ENCODE measurements at regions not wholly inside any gene's neighbourhood (a gene's known extent, or its start where the extent isn't known, plus 50 kb on each side); places are given as distances from the start of the nearest gene placed in this dataset.

DNA sequence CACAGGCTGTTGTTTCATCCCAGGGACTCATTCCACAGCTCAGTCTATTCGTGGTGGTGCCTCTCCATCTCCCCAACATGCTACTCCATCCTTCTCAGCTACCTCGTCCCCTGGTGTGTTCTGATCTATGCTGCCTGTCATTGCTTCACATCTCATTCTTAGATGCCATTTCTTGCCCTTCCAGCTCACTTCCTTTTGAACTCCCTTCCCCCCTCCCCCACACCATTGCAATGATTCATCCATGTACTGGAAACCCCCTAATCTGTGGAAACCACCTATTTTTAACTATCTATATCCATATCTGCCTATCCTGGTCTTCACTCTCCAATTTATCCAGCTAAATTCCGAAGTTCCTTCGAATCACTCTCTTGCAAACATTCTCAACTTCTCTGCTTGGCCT lies 65.7 kb upstream of the PARD3B start:
- Histone ChIP-seq H3K4me3 (ENCODE audit: control insufficient read depth in 2 of 3, extremely low read depth in 1 of 3, insufficient read depth in 2 of 3, low read depth in 1 of 3, low read length in 3 of 3) (no peak overlapping the region), H3K27ac (ENCODE audit: control insufficient read depth, insufficient read depth, low read length) (peak overlapping the region; percentile 52), H4K20me1 (ENCODE audit: control insufficient read depth, extremely low read depth, insufficient read depth, low read length) (no peaks in the 10 kb centered on the region), H3K79me2 (ENCODE audit: control insufficient read depth, insufficient read depth, low read length) (no peaks in the 10 kb centered on the region), H2AFZ (ENCODE audit: control insufficient read depth, low read length) (peak overlapping the region; percentile 31), H3K27me3 (ENCODE audit: control insufficient read depth, extremely low read depth, insufficient read depth, low read length) (no peaks in the 10 kb centered on the region), H3K9me1 (ENCODE audit: control insufficient read depth, extremely low read depth, insufficient read depth, low read length) (no peaks in the 10 kb centered on the region), H3K4me1 (ENCODE audit: control insufficient read depth, extremely low read depth, insufficient read depth, low read length) (peaks cover 32% of the 10 kb centered on the region), H3K4me2 (ENCODE audit: control insufficient read depth, extremely low read depth, insufficient read depth, low read depth, low read length) (peak overlapping the region; percentile 18), H3K36me3 (ENCODE audit: control insufficient read depth in 2 of 2, extremely low read depth in 1 of 2, insufficient read depth in 2 of 2, low read length in 2 of 2) (no peaks in the 10 kb centered on the region), H3K9me3 (ENCODE audit: control insufficient read depth, low read depth, low read length) (no peaks in the 10 kb centered on the region), H3K9ac (ENCODE audit: control insufficient read depth, extremely low read depth, insufficient read depth, low read length) (no peak overlapping the region)
- TF ChIP-seq CTCF (optimal IDR thresholded peaks at IDR 0.05 in 1 of 3, IDR thresholded peaks at IDR 0.05 in 1 of 3, conservative IDR thresholded peaks at IDR 0.05 in 1 of 3; ENCODE audit: extremely low read depth in 1 of 3, insufficient read depth in 2 of 3, low read length in 3 of 3) (no peak), EZH2 (IDR thresholded peaks at IDR 0.05; ENCODE audit: low read length) (no peak)
- FAIRE-seq (no peak), DNase-seq (ENCODE audit: low read depth, low spot score) (no peak)
- dilution Hi-C loops (cut with MboI; ENCODE audit: extremely low pct_ligation_motif_present, low sequenced_read_pairs): no loop called here

- no peaks in the 10 kb centered on the region for H3K36me3 ChIP-seq (ENCODE audit: control insufficient read depth in 2 of 2, extremely low read depth in 1 of 2, insufficient read depth in 2 of 2, low read length in 2 of 2)
- no peaks in the 10 kb centered on the region for H3K27me3 ChIP-seq (ENCODE audit: control insufficient read depth, extremely low read depth, insufficient read depth, low read length)
- H3K79me2 ChIP-seq (ENCODE audit: control insufficient read depth, insufficient read depth, low read length): no peaks in the 10 kb centered on the region
- dilution Hi-C loops (cut with MboI; ENCODE audit: extremely low pct_ligation_motif_present, low sequenced_read_pairs): no loop called here
- no peaks in the 10 kb centered on the region for H3K9me3 ChIP-seq (ENCODE audit: control insufficient read depth, low read depth, low read length)
- H3K9me1 ChIP-seq (ENCODE audit: control insufficient read depth, extremely low read depth, insufficient read depth, low read length): no peaks in the 10 kb centered on the region
- no peak overlapping the region for H3K4me2 ChIP-seq (ENCODE audit: control insufficient read depth, extremely low read depth, insufficient read depth, low read depth, low read length)
- H4K20me1 ChIP-seq (ENCODE audit: control insufficient read depth, extremely low read depth, insufficient read depth, low read length): no peaks in the 10 kb centered on the region
- H3K27ac ChIP-seq (ENCODE audit: control insufficient read depth, insufficient read depth, low read length): no peak overlapping the region
- H3K9ac ChIP-seq (ENCODE audit: control insufficient read depth, extremely low read depth, insufficient read depth, low read length): no peak overlapping the region
- DNase-seq (ENCODE audit: low read depth, low spot score) (no peak), FAIRE-seq (no peak)
- peaks cover 33% of the 10 kb centered on the region for H3K4me1 ChIP-seq (ENCODE audit: control insufficient read depth, extremely low read depth, insufficient read depth, low read length)
- TF ChIP-seq CTCF (optimal IDR thresholded peaks at IDR 0.05 in 1 of 3, IDR thresholded peaks at IDR 0.05 in 1 of 3, conservative IDR thresholded peaks at IDR 0.05 in 1 of 3; ENCODE audit: extremely low read depth in 1 of 3, insufficient read depth in 2 of 3, low read length in 3 of 3): no peak
- no peak for TF ChIP-seq EZH2 (IDR thresholded peaks at IDR 0.05; ENCODE audit: low read length)
- H2AFZ ChIP-seq (ENCODE audit: control insufficient read depth, low read length): no peak overlapping the region
- no peak overlapping the region for H3K4me3 ChIP-seq (ENCODE audit: control insufficient read depth in 2 of 3, extremely low read depth in 1 of 3, insufficient read depth in 2 of 3, low read depth in 1 of 3, low read length in 3 of 3)
Observed at GRCh38 chr2:204480676-204481075, 64.6 kb upstream of the PARD3B start.

All from keratinocyte (primary cell).